SK-N-SH treated with all-trans-retinoic acid at 6 μM for 48 hours (cell line): ENCODE measurements at regions not wholly inside any gene's neighbourhood (a gene's known extent, or its start where the extent isn't known, plus 50 kb on each side); places are given as distances from the start of the nearest gene placed in this dataset.

Experiments
- ATAC-seq: fragments of 200-7000 bp; cut with Tn5 transposase; 3 replicates; pipeline ENCODE4 v1.9.1; 2020; ENCODE audit warnings: mild to moderate bottlenecking, moderate library complexity
- ARNTL ChIP-seq: fragments of 450-650 bp; formaldehyde crosslinking; IDR thresholded peaks from 2 replicates; pipeline ENCODE4 v1.5.0; 2020; ENCODE audit warnings: low read depth, mild to moderate bottlenecking, moderate library complexity, borderline replicate concordance
- CSDC2 ChIP-seq: fragments of 250-450 bp; sonication (Bioruptor Pico); IDR thresholded peaks from 2 replicates; pipeline ENCODE4 v1.5.0; 2020; ENCODE audit warnings: mild to moderate bottlenecking, moderate library complexity
- ESRRG ChIP-seq: fragments of 250-450 bp; sonication (Bioruptor Pico); IDR thresholded peaks from 2 replicates; pipeline ENCODE4 v1.6.1; 2021; ENCODE audit warnings: mild to moderate bottlenecking
- GLIS3 ChIP-seq: fragments of 250-450 bp; sonication (Bioruptor Pico); IDR thresholded peaks from 2 replicates; pipeline ENCODE4 v1.5.0; 2020; ENCODE audit warnings: mild to moderate bottlenecking, moderate library complexity
- ISL1 ChIP-seq: fragments of 250-450 bp; sonication (Bioruptor Pico); IDR thresholded peaks from 2 replicates; pipeline ENCODE4 v2.1.2; 2022; ENCODE audit warnings: mild to moderate bottlenecking, moderate library complexity
- OSR1 ChIP-seq: fragments of 250-450 bp; sonication (Bioruptor Pico); IDR thresholded peaks from 2 replicates; pipeline ENCODE4 v1.8.0; 2022; ENCODE audit warnings: moderate library complexity, mild to moderate bottlenecking, inconsistent platforms
- PPARA ChIP-seq: fragments of 250-450 bp; sonication (Bioruptor Pico); IDR thresholded peaks from 2 replicates; pipeline ENCODE4 v1.5.0; 2020; ENCODE audit warnings: mild to moderate bottlenecking, borderline replicate concordance
- RARB ChIP-seq: fragments of 250-450 bp; sonication (Bioruptor Pico); IDR thresholded peaks from 2 replicates; pipeline ENCODE4 v1.8.0; 2021; ENCODE audit warnings: mild to moderate bottlenecking, moderate library complexity
- SNAI2 ChIP-seq: fragments of 250-450 bp; sonication (Bioruptor Pico); IDR thresholded peaks from 2 replicates; pipeline ENCODE4 v1.5.0; 2020; ENCODE audit warnings: mild to moderate bottlenecking, moderate library complexity
- TCF4 ChIP-seq: fragments of 250-450 bp; sonication (Bioruptor Pico); IDR thresholded peaks from 2 replicates; pipeline ENCODE4 v1.8.0; 2021; ENCODE audit warnings: mild to moderate bottlenecking, moderate library complexity, borderline replicate concordance
- TOX ChIP-seq: fragments of 250-450 bp; sonication (Bioruptor Pico); IDR thresholded peaks from 2 replicates; pipeline ENCODE4 v1.8.0; 2021; ENCODE audit warnings: mild to moderate bottlenecking, moderate library complexity, borderline replicate concordance
- ZC3H10 ChIP-seq: fragments of 250-450 bp; sonication (Bioruptor Pico); IDR thresholded peaks from 2 replicates; pipeline ENCODE4 v1.5.1; 2021; ENCODE audit warnings: mild to moderate bottlenecking, moderate library complexity
- ZFP3 ChIP-seq: fragments of 250-450 bp; sonication (Bioruptor Pico); IDR thresholded peaks from 2 replicates; pipeline ENCODE4 v1.5.0; 2020; ENCODE audit warnings: mild to moderate bottlenecking, moderate library complexity
- ZFP30 ChIP-seq: fragments of 450-650 bp; formaldehyde crosslinking; IDR thresholded peaks from 2 replicates; pipeline ENCODE4 v1.5.0; 2022; ENCODE audit warnings: mild to moderate bottlenecking, moderate library complexity
- ZNF565 ChIP-seq: fragments of 450-650 bp; formaldehyde crosslinking; conservative IDR thresholded peaks from 2 replicates; pipeline ENCODE4 v1.5.0; 2020; ENCODE audit warnings: low read depth, mild to moderate bottlenecking, moderate library complexity
- ZNF8 ChIP-seq: fragments of 450-650 bp; formaldehyde crosslinking; IDR thresholded peaks from 2 replicates; pipeline ENCODE4 v1.5.0; 2020; ENCODE audit warnings: mild to moderate bottlenecking, moderate library complexity
- TF ChIP-seq, protein P1 (sequence below): fragments of 250-450 bp; sonication (Bioruptor Pico); IDR thresholded peaks from 2 replicates; pipeline ENCODE4 v1.5.1; 2020; ENCODE audit warnings: low read depth, mild to moderate bottlenecking, moderate library complexity
- TF ChIP-seq, protein P2 (sequence below): fragments of 250-450 bp; sonication (Bioruptor Pico); IDR thresholded peaks from 2 replicates; pipeline ENCODE4 v1.5.0; 2020; ENCODE audit warnings: mild to moderate bottlenecking, moderate library complexity
- TF ChIP-seq, protein P3 (sequence below): fragments of 250-450 bp; sonication (Bioruptor Pico); IDR thresholded peaks from 2 replicates; pipeline ENCODE4 v1.8.0; 2021; ENCODE audit warnings: low read depth, mild to moderate bottlenecking, moderate library complexity, borderline replicate concordance
- TF ChIP-seq, protein P4 (sequence below): fragments of 250-450 bp; sonication (Bioruptor Pico); IDR thresholded peaks from 2 replicates; pipeline ENCODE4 v1.5.1; 2021; ENCODE audit warnings: mild to moderate bottlenecking, moderate library complexity
- TF ChIP-seq, protein P5 (sequence below): fragments of 250-450 bp; sonication (Bioruptor Pico); IDR thresholded peaks from 2 replicates; pipeline ENCODE4 v1.8.0; 2020; ENCODE audit warnings: mild to moderate bottlenecking, moderate library complexity, borderline replicate concordance

DNA sequence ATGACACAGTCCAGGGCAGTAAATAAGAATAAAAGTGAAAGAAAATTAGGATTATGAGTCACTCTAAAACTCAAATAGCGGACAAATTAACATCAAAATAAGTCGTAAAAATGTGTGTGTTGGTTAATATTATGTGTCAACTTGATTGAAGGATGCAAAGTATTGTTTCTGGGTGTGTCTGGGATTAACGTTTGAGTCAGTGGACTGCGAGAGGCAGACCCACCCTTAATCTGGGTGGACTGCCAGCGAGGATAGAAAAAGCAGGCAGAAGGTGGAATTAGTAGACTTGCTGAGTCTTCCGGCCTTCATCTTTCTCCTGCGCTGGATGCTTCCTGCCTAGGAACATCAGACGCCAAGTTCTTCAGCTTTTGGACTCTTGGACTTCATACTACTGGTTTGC lies 324.3 kb upstream of the PCDH10 start:
- TF ChIP-seq ISL1 (CRISPR knock-in tag) (no peak), ARNTL (CRISPR knock-in tag) (no peak), CSDC2 (CRISPR knock-in tag) (no peak), ZFP30 (no peak), TCF4 (CRISPR knock-in tag) (no peak), TOX (no peak), OSR1 (CRISPR knock-in tag) (no peak), ESRRG (CRISPR knock-in tag) (no peak), ZNF8 (CRISPR knock-in tag) (no peak), GLIS3 (CRISPR knock-in tag) (no peak), ZC3H10 (CRISPR knock-in tag) (no peak), ZNF565 (no peak), ZFP3 (no peak), PPARA (CRISPR knock-in tag) (no peak), SNAI2 (CRISPR knock-in tag) (no peak)
- TF ChIP-seq, protein P1, sequence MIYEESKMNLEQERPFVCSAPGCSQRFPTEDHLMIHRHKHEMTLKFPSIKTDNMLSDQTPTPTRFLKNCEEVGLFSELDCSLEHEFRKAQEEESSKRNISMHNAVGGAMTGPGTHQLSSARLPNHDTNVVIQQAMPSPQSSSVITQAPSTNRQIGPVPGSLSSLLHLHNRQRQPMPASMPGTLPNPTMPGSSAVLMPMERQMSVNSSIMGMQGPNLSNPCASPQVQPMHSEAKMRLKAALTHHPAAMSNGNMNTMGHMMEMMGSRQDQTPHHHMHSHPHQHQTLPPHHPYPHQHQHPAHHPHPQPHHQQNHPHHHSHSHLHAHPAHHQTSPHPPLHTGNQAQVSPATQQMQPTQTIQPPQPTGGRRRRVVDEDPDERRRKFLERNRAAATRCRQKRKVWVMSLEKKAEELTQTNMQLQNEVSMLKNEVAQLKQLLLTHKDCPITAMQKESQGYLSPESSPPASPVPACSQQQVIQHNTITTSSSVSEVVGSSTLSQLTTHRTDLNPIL, result no peak
- TF ChIP-seq, protein P2, sequence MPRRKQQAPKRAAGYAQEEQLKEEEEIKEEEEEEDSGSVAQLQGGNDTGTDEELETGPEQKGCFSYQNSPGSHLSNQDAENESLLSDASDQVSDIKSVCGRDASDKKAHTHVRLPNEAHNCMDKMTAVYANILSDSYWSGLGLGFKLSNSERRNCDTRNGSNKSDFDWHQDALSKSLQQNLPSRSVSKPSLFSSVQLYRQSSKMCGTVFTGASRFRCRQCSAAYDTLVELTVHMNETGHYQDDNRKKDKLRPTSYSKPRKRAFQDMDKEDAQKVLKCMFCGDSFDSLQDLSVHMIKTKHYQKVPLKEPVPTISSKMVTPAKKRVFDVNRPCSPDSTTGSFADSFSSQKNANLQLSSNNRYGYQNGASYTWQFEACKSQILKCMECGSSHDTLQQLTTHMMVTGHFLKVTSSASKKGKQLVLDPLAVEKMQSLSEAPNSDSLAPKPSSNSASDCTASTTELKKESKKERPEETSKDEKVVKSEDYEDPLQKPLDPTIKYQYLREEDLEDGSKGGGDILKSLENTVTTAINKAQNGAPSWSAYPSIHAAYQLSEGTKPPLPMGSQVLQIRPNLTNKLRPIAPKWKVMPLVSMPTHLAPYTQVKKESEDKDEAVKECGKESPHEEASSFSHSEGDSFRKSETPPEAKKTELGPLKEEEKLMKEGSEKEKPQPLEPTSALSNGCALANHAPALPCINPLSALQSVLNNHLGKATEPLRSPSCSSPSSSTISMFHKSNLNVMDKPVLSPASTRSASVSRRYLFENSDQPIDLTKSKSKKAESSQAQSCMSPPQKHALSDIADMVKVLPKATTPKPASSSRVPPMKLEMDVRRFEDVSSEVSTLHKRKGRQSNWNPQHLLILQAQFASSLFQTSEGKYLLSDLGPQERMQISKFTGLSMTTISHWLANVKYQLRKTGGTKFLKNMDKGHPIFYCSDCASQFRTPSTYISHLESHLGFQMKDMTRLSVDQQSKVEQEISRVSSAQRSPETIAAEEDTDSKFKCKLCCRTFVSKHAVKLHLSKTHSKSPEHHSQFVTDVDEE (CRISPR knock-in tag), result no peak
- TF ChIP-seq, protein P3, sequence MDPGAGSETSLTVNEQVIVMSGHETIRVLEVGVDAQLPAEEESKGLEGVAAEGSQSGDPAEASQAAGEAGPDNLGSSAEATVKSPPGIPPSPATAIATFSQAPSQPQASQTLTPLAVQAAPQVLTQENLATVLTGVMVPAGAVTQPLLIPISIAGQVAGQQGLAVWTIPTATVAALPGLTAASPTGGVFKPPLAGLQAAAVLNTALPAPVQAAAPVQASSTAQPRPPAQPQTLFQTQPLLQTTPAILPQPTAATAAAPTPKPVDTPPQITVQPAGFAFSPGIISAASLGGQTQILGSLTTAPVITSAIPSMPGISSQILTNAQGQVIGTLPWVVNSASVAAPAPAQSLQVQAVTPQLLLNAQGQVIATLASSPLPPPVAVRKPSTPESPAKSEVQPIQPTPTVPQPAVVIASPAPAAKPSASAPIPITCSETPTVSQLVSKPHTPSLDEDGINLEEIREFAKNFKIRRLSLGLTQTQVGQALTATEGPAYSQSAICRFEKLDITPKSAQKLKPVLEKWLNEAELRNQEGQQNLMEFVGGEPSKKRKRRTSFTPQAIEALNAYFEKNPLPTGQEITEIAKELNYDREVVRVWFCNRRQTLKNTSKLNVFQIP (CRISPR knock-in tag), result no peak
- TF ChIP-seq, protein P4, sequence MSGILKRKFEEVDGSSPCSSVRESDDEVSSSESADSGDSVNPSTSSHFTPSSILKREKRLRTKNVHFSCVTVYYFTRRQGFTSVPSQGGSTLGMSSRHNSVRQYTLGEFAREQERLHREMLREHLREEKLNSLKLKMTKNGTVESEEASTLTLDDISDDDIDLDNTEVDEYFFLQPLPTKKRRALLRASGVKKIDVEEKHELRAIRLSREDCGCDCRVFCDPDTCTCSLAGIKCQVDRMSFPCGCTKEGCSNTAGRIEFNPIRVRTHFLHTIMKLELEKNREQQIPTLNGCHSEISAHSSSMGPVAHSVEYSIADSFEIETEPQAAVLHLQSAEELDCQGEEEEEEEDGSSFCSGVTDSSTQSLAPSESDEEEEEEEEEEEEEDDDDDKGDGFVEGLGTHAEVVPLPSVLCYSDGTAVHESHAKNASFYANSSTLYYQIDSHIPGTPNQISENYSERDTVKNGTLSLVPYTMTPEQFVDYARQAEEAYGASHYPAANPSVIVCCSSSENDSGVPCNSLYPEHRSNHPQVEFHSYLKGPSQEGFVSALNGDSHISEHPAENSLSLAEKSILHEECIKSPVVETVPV (CRISPR knock-in tag), result no peak
- TF ChIP-seq, protein P5, sequence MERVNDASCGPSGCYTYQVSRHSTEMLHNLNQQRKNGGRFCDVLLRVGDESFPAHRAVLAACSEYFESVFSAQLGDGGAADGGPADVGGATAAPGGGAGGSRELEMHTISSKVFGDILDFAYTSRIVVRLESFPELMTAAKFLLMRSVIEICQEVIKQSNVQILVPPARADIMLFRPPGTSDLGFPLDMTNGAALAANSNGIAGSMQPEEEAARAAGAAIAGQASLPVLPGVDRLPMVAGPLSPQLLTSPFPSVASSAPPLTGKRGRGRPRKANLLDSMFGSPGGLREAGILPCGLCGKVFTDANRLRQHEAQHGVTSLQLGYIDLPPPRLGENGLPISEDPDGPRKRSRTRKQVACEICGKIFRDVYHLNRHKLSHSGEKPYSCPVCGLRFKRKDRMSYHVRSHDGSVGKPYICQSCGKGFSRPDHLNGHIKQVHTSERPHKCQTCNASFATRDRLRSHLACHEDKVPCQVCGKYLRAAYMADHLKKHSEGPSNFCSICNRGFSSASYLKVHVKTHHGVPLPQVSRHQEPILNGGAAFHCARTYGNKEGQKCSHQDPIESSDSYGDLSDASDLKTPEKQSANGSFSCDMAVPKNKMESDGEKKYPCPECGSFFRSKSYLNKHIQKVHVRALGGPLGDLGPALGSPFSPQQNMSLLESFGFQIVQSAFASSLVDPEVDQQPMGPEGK (CRISPR knock-in tag), result no peak
- no peak for ATAC-seq

DNA sequence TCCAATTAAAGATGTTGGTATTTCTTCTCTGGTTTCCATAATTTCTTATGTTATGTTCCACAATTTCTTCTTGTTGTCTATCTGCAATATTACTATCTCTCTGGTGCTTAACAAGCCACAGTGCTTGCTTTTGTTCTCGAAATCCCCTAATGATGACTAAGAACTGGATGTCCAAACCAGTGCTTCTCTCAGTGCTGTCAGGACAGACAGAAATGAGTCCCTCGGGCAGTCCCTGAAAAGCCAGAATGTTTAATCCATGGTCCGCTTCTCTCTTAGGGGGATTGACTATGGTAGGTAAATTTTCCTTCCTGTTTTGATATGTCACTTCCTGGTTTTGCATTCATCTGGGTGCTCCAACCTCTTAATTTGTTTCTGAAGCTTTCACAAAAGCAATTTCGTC lies 321.6 kb upstream of the PCDH10 start:
- ATAC-seq, result no peak
- TF ChIP-seq PPARA (CRISPR knock-in tag) (no peak), TOX (no peak), ESRRG (CRISPR knock-in tag) (no peak), OSR1 (CRISPR knock-in tag) (no peak), RARB (no peak), CSDC2 (CRISPR knock-in tag) (no peak), SNAI2 (CRISPR knock-in tag) (no peak), ARNTL (CRISPR knock-in tag) (no peak), ZNF565 (no peak), GLIS3 (CRISPR knock-in tag) (no peak), ZFP3 (no peak)
- TF ChIP-seq, protein P3 (CRISPR knock-in tag), result no peak
